GM12878 (cell line): ENCODE measurements at regions not wholly inside any gene's neighbourhood (a gene's known extent, or its start where the extent isn't known, plus 50 kb on each side); places are given as distances from the start of the nearest gene placed in this dataset.

Experiments
- BCL3 ChIP-seq: IDR thresholded peaks from 2 replicates; pipeline ENCODE4 v1.6.1; 2011; ENCODE audit warnings: borderline replicate concordance, low read depth, mild to moderate bottlenecking, moderate library complexity, low read length; ENCODE audit not compliant: insufficient read depth, poor library complexity, severe bottlenecking
- CTCF ChIP-seq, 3 experiments: IDR thresholded peaks in 2 of 3; conservative IDR thresholded peaks in 1 of 3; 2 replicates each; pipeline ENCODE4 v1.5.1; 2011; ENCODE audit warnings: low read depth in 3 of 3, low read length in 3 of 3, mild to moderate bottlenecking in 3 of 3, control low read depth in 2 of 3, moderate library complexity in 2 of 3, inconsistent platforms in 1 of 3, mixed read lengths in 1 of 3; ENCODE audit not compliant: control insufficient read depth in 2 of 3, insufficient read depth in 1 of 3; ENCODE audit errors: extremely low read depth in 1 of 3
- GABPA ChIP-seq: IDR thresholded peaks from 2 replicates; pipeline ENCODE4 v1.6.1; 2014; ENCODE audit warnings: antibody characterized with exemption, low read depth, mild to moderate bottlenecking, inconsistent platforms
- NR2C2 ChIP-seq: IDR thresholded peaks from 2 replicates; pipeline ENCODE4 v1.6.1; 2011; ENCODE audit warnings: borderline replicate concordance, low read depth; ENCODE audit not compliant: control insufficient read depth, insufficient read length
- POLR2AphosphoS5 ChIP-seq: IDR thresholded peaks from 2 replicates; pipeline ENCODE4 v1.6.1; 2011; ENCODE audit warnings: mild to moderate bottlenecking, low read length, inconsistent platforms
- TARDBP ChIP-seq: IDR thresholded peaks from 2 replicates; pipeline ENCODE4 v1.6.1; 2016; ENCODE audit warnings: borderline replicate concordance
- ZBTB33 ChIP-seq: fragments of 450-650 bp; IDR thresholded peaks from 2 replicates; pipeline ENCODE4 v1.6.1; 2017; ENCODE audit warnings: mild to moderate bottlenecking

GRCh38 chr7:131621652-131622051 is 65.2 kb upstream of the PODXL start:
- TF ChIP-seq GABPA = no peak
- TF ChIP-seq TARDBP = no peak
- no peak for TF ChIP-seq CTCF (IDR thresholded peaks at IDR 0.05 in 2 of 3, conservative IDR thresholded peaks at IDR 0.05 in 1 of 3; ENCODE audit: control insufficient read depth in 2 of 3, extremely low read depth in 1 of 3, insufficient read depth in 1 of 3, low read depth in 3 of 3, low read length in 3 of 3)
- no peak for TF ChIP-seq NR2C2
- no peak for TF ChIP-seq POLR2AphosphoS5
- no peak for TF ChIP-seq BCL3
- TF ChIP-seq ZBTB33 = no peak
